GM19023 (cell line): ENCODE measurements at regions not wholly inside any gene's neighbourhood (a gene's known extent, or its start where the extent isn't known, plus 50 kb on each side); places are given as distances from the start of the nearest gene placed in this dataset.
"Not testable (repeated sequence)": the region's sequence is repeated elsewhere in the genome, so short reads cannot be mapped to it uniquely, and the experiment has no call there.

Source experiments
- ATAC-seq: cut with Tn5 transposase; IDR thresholded peaks from one replicate; pipeline ENCODE4 v1.9.1; 2021; ENCODE audit warnings: mild to moderate bottlenecking, moderate library complexity; ENCODE audit not compliant: unreplicated experiment

- ATAC-seq = not testable (repeated sequence)
Observed at GRCh38 chr2:91520972-91521535, 2829.6 kb downstream of the RPIA start.

DNA sequence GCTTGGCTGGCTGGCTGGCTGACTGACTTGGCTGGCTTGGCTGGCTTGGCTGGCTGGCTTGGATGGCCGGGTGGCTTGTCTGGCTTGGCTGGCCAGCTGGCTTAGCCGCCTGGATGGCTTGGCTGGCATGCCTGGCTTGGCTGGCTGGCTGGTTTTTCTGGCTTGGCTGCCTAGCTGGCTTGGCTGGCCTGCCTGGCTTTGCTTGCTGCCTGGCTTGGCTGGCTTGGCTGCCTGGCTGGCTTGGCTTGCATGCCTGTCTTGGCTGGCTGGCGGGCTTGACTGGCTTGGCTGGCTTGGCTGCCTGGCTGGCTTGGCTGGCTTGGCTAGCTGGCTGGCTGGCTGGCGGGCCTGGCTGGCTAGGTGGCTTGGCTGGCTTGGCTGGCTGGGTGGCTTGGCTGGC is 2830.5 kb downstream of the RPIA start:
- not testable (repeated sequence) for ATAC-seq

- not testable (repeated sequence) for ATAC-seq
Observed at GRCh38 chr2:91522877-91523276, 2831.4 kb downstream of the RPIA start.

GRCh38 chr2:91523751-91524150 is 2832.3 kb downstream of the RPIA start:
- ATAC-seq = not testable (repeated sequence)

DNA sequence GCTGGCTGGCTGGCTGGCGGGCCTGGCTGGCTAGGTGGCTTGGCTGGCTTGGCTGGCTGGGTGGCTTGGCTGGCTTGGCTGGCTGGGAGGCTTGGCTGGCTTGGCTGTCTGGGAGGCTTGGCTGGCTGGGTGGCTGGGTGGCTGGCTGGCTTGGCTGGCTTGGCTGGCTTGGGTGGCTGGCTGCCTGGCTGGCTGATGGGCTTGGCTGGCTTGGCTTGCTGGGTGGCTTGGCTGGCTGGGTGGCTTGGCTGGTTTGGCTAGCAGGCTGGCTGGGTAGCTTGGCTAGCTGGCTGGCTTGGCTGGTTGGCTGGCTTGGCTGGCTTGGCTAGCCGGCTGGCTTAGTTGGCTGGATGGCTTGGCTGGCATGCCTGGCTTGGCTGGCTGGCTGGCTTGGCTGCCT is 2834.1 kb downstream of the RPIA start:
- not testable (repeated sequence) for ATAC-seq

DNA sequence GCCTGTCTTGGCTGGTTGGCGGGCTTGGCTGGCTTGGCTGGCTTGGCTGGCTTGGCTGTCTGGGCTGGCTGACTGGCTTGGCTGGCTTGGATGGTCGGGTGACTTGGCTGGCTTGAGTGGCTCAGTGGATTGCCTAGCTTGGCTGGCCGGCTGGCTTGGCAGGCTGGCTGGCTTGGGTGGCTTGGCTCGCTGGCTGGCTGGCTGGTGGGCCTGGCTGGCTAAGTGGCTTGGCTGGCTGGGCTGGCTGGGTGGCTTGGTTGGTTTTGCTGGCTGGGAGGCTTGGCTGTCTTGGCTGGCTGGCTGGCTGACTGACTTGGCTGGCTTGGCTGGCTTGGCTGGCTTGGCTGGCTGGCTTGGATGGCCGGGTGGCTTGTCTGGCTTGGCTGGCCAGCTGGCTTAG is 2834.6 kb downstream of the RPIA start:
- not testable (repeated sequence) for ATAC-seq

- ATAC-seq = not testable (repeated sequence)
Observed at GRCh38 chr2:91527056-91527455, 2835.6 kb downstream of the RPIA start.

DNA sequence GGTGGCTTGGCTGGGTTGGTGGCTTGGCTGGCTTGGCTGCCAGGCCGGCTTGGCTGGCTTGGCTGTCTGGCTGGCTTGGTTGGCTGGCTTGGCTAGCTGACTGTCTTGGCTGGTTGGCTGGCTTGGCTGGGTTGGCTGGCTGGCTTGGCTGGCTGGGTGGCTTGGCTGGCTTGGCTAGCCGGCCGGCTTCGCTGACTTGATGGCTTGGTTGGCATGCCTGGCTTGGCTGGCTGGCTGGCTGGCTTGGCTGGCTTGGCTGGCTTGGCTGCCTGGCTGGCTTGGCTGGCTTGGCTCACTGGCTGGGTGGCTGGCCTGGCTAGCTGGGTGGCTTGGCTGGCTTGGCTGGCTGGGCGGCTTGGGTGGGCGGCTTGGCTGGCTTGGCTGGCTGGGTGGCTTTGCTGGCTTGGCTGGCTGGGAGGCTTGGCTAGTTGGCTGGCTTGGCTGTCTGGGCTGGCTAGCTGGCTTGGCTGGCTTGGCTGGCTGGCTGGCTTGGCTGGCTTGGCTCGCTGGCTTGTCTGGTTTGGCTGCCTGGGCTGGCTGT is 2836.1 kb downstream of the RPIA start:
- not testable (repeated sequence) for ATAC-seq

GRCh38 chr2:91528361-91528760 is 2836.9 kb downstream of the RPIA start:
- not testable (repeated sequence) for ATAC-seq

DNA sequence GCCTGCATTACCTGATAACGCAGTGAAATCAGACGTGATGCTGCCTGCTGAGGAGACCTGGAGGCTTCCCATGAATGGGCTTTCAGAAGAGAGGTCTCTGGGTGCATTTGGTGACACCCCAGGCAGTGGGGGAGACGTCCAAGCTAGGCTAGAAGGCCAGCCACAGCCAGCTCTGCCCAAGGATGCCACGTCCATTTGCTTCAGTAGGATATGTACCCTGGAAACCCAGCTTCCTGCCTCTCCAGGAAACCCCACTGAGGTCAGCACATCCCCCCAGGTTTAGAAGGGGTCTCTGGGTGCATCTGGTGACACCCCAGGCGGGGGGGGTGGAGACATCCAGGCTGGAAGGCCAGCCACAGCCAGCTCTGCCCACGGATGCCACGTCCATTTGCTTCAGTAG is 2844.6 kb downstream of the RPIA start:
- not testable (repeated sequence) for ATAC-seq

DNA sequence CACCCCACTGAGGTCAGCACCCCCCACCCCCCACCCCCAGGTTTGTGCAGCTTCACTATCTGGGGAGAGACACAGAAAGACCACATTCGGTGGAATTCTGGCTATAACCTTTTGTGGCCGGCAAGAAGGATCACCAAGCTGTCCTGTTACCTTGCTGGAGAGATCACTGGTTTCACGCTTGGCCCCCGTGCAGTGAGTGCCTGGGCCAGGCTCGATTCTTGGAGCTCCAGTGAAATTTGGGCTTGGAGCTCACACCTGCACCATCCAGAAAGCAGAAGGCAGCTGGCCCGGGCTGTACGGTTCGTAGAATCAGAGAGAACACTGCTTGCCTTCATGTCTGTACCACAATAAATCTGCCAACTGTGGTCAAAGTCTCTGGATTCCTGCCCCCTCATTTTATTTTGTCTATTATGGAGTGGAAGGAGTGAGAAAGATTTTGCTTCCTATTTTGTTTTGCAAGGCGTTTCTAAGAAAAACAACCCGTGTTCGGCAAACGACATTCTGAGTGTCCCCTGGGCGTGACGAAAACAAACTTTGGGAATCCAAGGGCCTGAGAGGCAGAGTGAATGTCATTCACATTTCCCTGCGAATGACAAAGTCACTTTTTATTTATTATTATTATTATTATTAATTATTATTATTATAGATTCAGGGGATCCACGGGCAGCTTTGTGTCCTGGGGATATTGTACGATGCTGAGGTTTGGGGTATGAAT is 2845.2 kb downstream of the RPIA start:
- ATAC-seq = not testable (repeated sequence)

DNA sequence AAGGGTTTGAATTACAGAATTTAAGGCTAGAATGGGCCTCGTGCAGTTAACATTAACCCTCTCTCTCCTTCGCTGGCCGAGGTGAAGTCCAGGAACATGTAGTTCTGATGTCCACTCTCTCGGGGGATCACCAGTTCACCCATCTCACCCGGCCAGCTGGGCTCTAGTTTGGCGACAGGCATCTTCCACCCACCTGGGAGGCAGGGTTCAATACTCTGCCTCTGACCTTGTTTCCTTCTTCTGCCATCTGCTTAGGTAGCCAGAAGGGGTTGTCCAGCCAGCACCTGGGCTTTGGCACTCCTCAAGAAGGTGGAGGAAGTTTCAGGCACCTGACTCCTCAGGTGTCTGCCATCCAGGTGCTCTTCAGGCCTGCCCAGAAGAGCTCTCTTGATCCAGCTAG is 2857.8 kb downstream of the RPIA start:
- ATAC-seq = not testable (repeated sequence)

GRCh38 chr2:91558234-91558633 is 2866.8 kb downstream of the RPIA start:
- ATAC-seq = not testable (repeated sequence)

GRCh38 chr2:91559269-91559668 is 2867.8 kb downstream of the RPIA start:
- ATAC-seq = not testable (repeated sequence)

- not testable (repeated sequence) for ATAC-seq
Observed at GRCh38 chr2:91559886-91560614, 2868.6 kb downstream of the RPIA start.

- not testable (repeated sequence) for ATAC-seq
Observed at GRCh38 chr2:91562184-91562583, 2870.7 kb downstream of the RPIA start.

DNA sequence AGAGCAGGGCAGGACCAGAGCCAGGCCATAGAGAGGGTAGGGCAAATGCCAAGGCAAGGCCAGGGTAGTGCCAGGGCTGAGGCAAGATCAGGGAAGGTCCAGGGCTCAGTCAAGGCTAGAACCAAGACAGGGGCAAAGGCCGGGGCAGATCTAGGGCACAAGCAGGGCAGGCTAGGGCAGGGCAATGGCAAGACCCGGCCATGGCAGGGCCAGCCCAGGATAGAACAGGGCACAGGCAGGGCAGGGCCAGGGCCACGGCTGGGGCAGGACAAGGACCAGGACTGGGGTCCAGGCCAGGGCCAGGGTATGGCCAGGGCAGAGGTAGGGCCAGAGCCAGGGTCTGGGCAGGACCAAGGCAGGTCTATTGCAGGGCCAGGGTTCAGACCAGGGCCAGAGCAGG is 2873.2 kb downstream of the RPIA start:
- ATAC-seq = not testable (repeated sequence)

DNA sequence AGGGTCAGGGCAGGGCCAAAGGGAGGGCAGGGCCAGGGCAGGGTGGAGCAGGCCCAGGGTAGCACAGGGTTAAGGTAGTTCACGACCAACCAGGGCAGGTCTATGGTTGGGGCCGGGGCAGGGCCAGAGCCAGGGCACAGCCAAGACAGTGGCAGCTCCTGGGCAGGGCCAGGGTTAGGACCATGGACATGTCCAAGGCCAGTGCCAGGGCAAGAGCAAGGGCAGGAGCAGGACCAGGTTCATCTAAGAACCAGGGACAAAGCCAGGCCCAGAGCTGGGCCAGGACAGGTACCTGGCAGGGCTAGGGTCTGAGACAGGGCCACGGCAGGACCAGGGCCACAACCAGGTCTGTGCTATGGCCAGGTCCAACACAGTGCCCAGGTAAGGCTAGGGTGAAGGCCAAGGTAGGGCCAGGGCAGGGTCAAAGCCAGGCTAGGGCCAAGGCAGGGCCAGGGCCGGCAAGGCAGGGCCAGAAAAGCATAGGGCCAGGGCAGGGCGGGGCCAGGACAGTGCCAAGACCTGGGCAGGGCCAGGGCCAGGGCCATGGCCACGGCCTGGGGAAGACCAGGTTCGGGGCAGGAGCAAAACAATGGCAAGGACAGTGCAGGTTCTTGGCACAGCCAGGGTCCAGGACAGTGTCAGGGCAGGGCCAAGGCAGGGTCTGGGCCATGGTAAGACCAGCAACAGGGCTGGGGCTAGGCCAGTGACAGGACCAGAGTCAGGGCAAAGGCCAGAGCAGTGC is 2874.4 kb downstream of the RPIA start:
- not testable (repeated sequence) for ATAC-seq

DNA sequence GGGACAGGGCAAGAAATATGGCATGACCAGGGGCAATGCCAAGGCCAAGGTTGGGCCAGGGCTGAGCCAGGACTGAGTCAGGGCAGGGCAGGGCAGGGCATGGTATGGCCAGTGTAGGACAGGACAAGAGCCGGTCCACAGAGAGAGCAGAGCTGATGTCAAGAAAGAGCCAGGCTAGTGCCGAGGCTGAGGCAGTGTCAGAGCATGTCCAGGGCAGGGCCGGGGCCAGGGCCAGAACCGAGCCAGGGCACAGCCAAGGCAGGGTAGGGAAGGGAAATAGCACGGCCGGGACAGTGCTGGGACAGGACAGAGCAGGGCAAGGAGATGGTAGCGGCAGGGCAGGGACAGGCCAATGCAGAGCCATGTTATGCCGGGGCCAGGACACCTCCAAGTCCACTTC is 2875.1 kb downstream of the RPIA start:
- not testable (repeated sequence) for ATAC-seq

GRCh38 chr2:91567546-91568335 is 2876.3 kb downstream of the RPIA start:
- ATAC-seq = not testable (repeated sequence)
